ENCODE measurements at regions not wholly inside any gene's neighbourhood (a gene's known extent, or its start where the extent isn't known, plus 50 kb on each side); places are given as distances from the start of the nearest gene placed in this dataset.

GRCh38 chr6:165825256-165825815 lies 162.3 kb upstream of the PDE10A start:
- 90% methylated on average over 9 of the region's 9 CpGs for WGBS
- Histone ChIP-seq H3K27ac (ENCODE audit: low read depth in 1 of 2, low read length in 2 of 2) (no peak overlapping the region), H3K36me3 (ENCODE audit: control insufficient read depth in 4 of 4, insufficient read depth in 3 of 4, low read depth in 1 of 4, low read length in 3 of 4) (no peaks in the 10 kb centered on the region), H3K9me3 (ENCODE audit: control insufficient read depth in 4 of 4, low read length in 3 of 4) (no peaks in the 10 kb centered on the region), H3K4me1 (ENCODE audit: control insufficient read depth in 4 of 4, insufficient read depth in 4 of 4, low read length in 3 of 4) (no peaks in the 10 kb centered on the region), H3K27me3 (ENCODE audit: control insufficient read depth in 4 of 4, insufficient read depth in 4 of 4, low read length in 3 of 4) (peaks cover 0 to 1% (median 0%) of the 10 kb centered on the region in 4 donors), H3K9ac (ENCODE audit: low read depth in 1 of 2, low read length in 2 of 2) (no peak overlapping the region), H3K4me3 (ENCODE audit: low read depth in 1 of 3, low read length in 3 of 3) (no peak overlapping the region)
- TF ChIP-seq, protein P1, sequence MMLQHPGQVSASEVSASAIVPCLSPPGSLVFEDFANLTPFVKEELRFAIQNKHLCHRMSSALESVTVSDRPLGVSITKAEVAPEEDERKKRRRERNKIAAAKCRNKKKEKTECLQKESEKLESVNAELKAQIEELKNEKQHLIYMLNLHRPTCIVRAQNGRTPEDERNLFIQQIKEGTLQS (IDR thresholded peaks at IDR 0.05): no peak
- TF ChIP-seq FOXA2 (IDR thresholded peaks at IDR 0.05): no peak
- no peak for TF ChIP-seq HNF4A (conservative IDR thresholded peaks at IDR 0.05)
- TF ChIP-seq YY1 (IDR thresholded peaks at IDR 0.05): no peak
- no peak for TF ChIP-seq EGR1 (IDR thresholded peaks at IDR 0.05; ENCODE audit: low read depth in 2 of 2)
- TF ChIP-seq NR2F2 (IDR thresholded peaks at IDR 0.05): no peak
- no peak for TF ChIP-seq RXRA (IDR thresholded peaks at IDR 0.05)
- TF ChIP-seq JUND (IDR thresholded peaks at IDR 0.05): no peak
- no peak for TF ChIP-seq CTCF (IDR thresholded peaks at IDR 0.05; ENCODE audit: low read depth, low read length, missing input control)
- TF ChIP-seq GABPA (IDR thresholded peaks at IDR 0.05 in 1 of 2, conservative IDR thresholded peaks at IDR 0.05 in 1 of 2): no peak
- no peak for DNase-seq (ENCODE audit: low spot score)

DNA sequence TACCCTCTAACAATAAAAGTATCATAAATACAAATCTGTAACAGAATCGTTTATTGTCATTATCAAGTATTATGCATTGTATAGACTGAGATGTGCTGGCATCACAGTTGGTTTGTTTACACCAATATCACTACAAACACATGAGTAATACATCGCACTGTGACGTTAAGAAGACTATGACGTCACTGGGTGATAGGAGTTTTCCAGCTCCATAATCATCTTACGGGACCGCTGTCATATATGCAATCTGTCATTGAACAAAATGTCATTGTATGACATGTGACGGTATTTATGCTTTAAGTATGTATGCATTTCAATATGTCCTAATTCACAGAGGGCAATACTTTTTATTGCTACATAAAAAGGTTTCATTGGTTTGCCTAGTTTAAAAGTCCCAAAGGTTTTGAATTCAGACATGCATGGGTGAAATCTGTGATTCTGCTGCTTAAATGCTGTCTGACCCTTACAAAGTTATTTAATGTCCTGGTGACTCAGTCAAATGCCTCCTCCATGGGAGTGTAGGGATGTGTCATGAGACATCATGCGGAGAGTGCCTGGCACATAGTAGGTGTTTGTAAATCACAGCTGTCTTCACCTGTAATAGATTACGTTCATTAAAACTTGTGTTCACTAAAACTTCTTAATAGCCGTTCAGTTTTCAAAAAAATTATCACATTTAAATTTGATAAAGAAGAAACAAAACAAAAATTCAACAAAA lies 160.7 kb upstream of the PDE10A start:
- WGBS: 93% methylated on average over 10 of the region's 10 CpGs

GRCh38 chr6:165822501-165822900 lies 159.5 kb upstream of the PDE10A start:
- 96% methylated on average over 7 of the region's 7 CpGs for WGBS
- no peak for DNase-seq (ENCODE audit: low spot score)
- Histone ChIP-seq H3K27ac (ENCODE audit: low read depth in 1 of 2, low read length in 2 of 2) (no peak overlapping the region), H3K4me3 (ENCODE audit: low read depth in 1 of 3, low read length in 3 of 3) (no peak overlapping the region), H3K4me1 (ENCODE audit: control insufficient read depth in 4 of 4, insufficient read depth in 4 of 4, low read length in 3 of 4) (peaks cover 0 to 5% (median 1%) of the 10 kb centered on the region in 4 donors), H3K36me3 (ENCODE audit: control insufficient read depth in 4 of 4, insufficient read depth in 3 of 4, low read depth in 1 of 4, low read length in 3 of 4) (no peaks in the 10 kb centered on the region), H3K9ac (ENCODE audit: low read depth in 1 of 2, low read length in 2 of 2) (no peak overlapping the region), H3K9me3 (ENCODE audit: control insufficient read depth in 4 of 4, low read length in 3 of 4) (no peaks in the 10 kb centered on the region), H3K27me3 (ENCODE audit: control insufficient read depth in 4 of 4, insufficient read depth in 4 of 4, low read length in 3 of 4) (peaks cover 0 to 2% (median 0%) of the 10 kb centered on the region in 4 donors)
- TF ChIP-seq FOXA2 (IDR thresholded peaks at IDR 0.05) (no peak), RXRA (IDR thresholded peaks at IDR 0.05) (no peak), ZBTB33 (IDR thresholded peaks at IDR 0.05) (no peak), JUND (IDR thresholded peaks at IDR 0.05) (no peak), EGR1 (IDR thresholded peaks at IDR 0.05; ENCODE audit: low read depth in 2 of 2) (no peak), HNF4A (conservative IDR thresholded peaks at IDR 0.05) (no peak), RAD21 (IDR thresholded peaks at IDR 0.05) (no peak), SP1 (IDR thresholded peaks at IDR 0.05) (no peak), YY1 (IDR thresholded peaks at IDR 0.05) (no peak)
- TF ChIP-seq, protein P2, sequence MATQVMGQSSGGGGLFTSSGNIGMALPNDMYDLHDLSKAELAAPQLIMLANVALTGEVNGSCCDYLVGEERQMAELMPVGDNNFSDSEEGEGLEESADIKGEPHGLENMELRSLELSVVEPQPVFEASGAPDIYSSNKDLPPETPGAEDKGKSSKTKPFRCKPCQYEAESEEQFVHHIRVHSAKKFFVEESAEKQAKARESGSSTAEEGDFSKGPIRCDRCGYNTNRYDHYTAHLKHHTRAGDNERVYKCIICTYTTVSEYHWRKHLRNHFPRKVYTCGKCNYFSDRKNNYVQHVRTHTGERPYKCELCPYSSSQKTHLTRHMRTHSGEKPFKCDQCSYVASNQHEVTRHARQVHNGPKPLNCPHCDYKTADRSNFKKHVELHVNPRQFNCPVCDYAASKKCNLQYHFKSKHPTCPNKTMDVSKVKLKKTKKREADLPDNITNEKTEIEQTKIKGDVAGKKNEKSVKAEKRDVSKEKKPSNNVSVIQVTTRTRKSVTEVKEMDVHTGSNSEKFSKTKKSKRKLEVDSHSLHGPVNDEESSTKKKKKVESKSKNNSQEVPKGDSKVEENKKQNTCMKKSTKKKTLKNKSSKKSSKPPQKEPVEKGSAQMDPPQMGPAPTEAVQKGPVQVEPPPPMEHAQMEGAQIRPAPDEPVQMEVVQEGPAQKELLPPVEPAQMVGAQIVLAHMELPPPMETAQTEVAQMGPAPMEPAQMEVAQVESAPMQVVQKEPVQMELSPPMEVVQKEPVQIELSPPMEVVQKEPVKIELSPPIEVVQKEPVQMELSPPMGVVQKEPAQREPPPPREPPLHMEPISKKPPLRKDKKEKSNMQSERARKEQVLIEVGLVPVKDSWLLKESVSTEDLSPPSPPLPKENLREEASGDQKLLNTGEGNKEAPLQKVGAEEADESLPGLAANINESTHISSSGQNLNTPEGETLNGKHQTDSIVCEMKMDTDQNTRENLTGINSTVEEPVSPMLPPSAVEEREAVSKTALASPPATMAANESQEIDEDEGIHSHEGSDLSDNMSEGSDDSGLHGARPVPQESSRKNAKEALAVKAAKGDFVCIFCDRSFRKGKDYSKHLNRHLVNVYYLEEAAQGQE (IDR thresholded peaks at IDR 0.05): no peak
- TF ChIP-seq, protein P1 (IDR thresholded peaks at IDR 0.05): no peak

More for the DNA sequence above, 160.7 kb upstream of the PDE10A start:
- Histone ChIP-seq H3K4me1 (ENCODE audit: control insufficient read depth in 4 of 4, insufficient read depth in 4 of 4, low read length in 3 of 4) (peaks cover 0 to 5% (median 1%) of the 10 kb centered on the region in 4 donors), H3K27me3 (ENCODE audit: control insufficient read depth in 4 of 4, insufficient read depth in 4 of 4, low read length in 3 of 4) (peaks cover 0 to 2% (median 0%) of the 10 kb centered on the region in 4 donors), H3K4me3 (ENCODE audit: low read depth in 1 of 3, low read length in 3 of 3) (no peak overlapping the region), H3K27ac (ENCODE audit: low read depth in 1 of 2, low read length in 2 of 2) (no peak overlapping the region), H3K9me3 (ENCODE audit: control insufficient read depth in 4 of 4, low read length in 3 of 4) (no peaks in the 10 kb centered on the region), H3K9ac (ENCODE audit: low read depth in 1 of 2, low read length in 2 of 2) (no peak overlapping the region), H3K36me3 (ENCODE audit: control insufficient read depth in 4 of 4, insufficient read depth in 3 of 4, low read depth in 1 of 4, low read length in 3 of 4) (no peaks in the 10 kb centered on the region)
- no peak for DNase-seq (ENCODE audit: low spot score)
- TF ChIP-seq HNF4G (IDR thresholded peaks at IDR 0.05): no peak
